Pancreas (tissue), 10 donors: ENCODE measurements at regions not wholly inside any gene's neighbourhood (a gene's known extent, or its start where the extent isn't known, plus 50 kb on each side); places are given as distances from the start of the nearest gene placed in this dataset.

ENCODE experiments used
- ATAC-seq, 4 donors: fragments of 200-7000 bp; cut with Tn5 transposase; one replicate each; pipeline versions ENCODE4 v1.8.0 to v1.9.1; 2020; ENCODE audit warnings: mild to moderate bottlenecking in 4 of 4, moderate library complexity in 4 of 4
- DNase-seq, 6 donors: peaks; one replicate each; pipeline ENCODE4 v3.0.0-alpha.2; 2020
- FAIRE-seq: peaks from 2 replicates; lab custom pipeline; 2012; peaks lifted over from hg19 to GRCh38; lab: Jason Lieb, UNC
- H3K27ac ChIP-seq, 4 donors: fragments of 200-600 bp; sonication (generic); 1 replicate in 3 of 4; 2 replicates in 1 of 4; pipeline versions ENCODE4 v1.5.0 to v1.8.0; 2020
- H3K27me3 ChIP-seq, 4 donors: fragments of 200-600 bp; one replicate each; pipeline ENCODE4 v1.8.0; 2021
- H3K36me3 ChIP-seq, 3 donors: fragments of 200-600 bp; sonication (generic) in 1 of 3; one replicate each; pipeline versions ENCODE4 v1.5.0 to v1.8.0; 2020 to 2021
- H3K4me1 ChIP-seq, 3 donors: fragments of 200-600 bp; one replicate each; pipeline ENCODE4 v1.8.0; 2021
- H3K4me3 ChIP-seq, 4 donors: fragments of 200-600 bp; sonication (generic) in 2 of 4; one replicate each; pipeline versions ENCODE4 v1.5.0 to v1.8.0; 2020 to 2021
- H3K9me3 ChIP-seq, 4 donors: fragments of 200-600 bp; one replicate each; pipeline ENCODE4 v1.8.0; 2021
- CTCF ChIP-seq, 4 donors: fragments of 200-600 bp; sonication (generic) in 3 of 4; IDR thresholded peaks; one replicate each; pipeline versions ENCODE4 v1.5.0 to v1.8.0; 2021; ENCODE audit warnings: antibody characterized with exemption in 4 of 4
- WGBS, 2 donors: extraction: QIAGEN DNeasy Blood & Tissue Kit; methylation state at CpG; one replicate each; pipeline ENCODE4 v1.1.7; 2013; 5-methylcytosine and 5-hydroxymethylcytosine counted together
- intact Hi-C, 3 donors: fragments of 100-400 bp; cut with DNase I; formaldehyde crosslinking; loops; one replicate each; pipeline versions ENCODE4 v1.11.1 to v1.14.2; 2022
- donor health status: healthy with polysubstance abuse.
- donor health status: DM: no; HTN: no; CAD: no; lungs with moderate emphysema.
- donor health status: DM: no; HTN: no; CAD: no.
- donor health status: control.
- donor health status: control.
- donor health status: Bipolar disorder and iron deficiency.
- donor health status: DM: yes; HTN: yes; CAD: no.
- donor health status: DM: no; HTN: no; CAD: no.
- donor health status: DM: no; HTN: no; CAD: no.
- donor health status: DM: yes; HTN: yes; CAD: no.

GRCh38 chr12:102763471-102763870 lies 153.6 kb downstream of the PAH start:
- Histone ChIP-seq H3K4me1 (no peaks in the 10 kb centered on the region), H3K36me3 (no peaks in the 10 kb centered on the region), H3K27me3 (no peaks in the 10 kb centered on the region), H3K27ac (no peak overlapping the region), H3K9me3 (no peaks in the 10 kb centered on the region), H3K4me3 (no peak overlapping the region)
- ATAC-seq, result no peak
- WGBS, 2 donors, result 57 to 59% methylated on average over 1 of the region's 1 CpG
- DNase-seq, result no peak
- FAIRE-seq, result no peak
- no peak for TF ChIP-seq CTCF (IDR thresholded peaks at IDR 0.05)
- intact Hi-C loops, result no loop called here

- Histone ChIP-seq H3K27me3 (no peaks in the 10 kb centered on the region), H3K9me3 (no peaks in the 10 kb centered on the region), H3K4me1 (no peaks in the 10 kb centered on the region), H3K36me3 (no peaks in the 10 kb centered on the region), H3K4me3 (no peak overlapping the region), H3K27ac (no peak overlapping the region)
- FAIRE-seq (no peak), ATAC-seq (no peak), DNase-seq (no peak)
- no peak for TF ChIP-seq CTCF (IDR thresholded peaks at IDR 0.05)
- 80 to 87% methylated on average over 4 of the region's 4 CpGs for WGBS, 2 donors
- intact Hi-C loops, result no loop called here
Measured at GRCh38 chr12:102763061-102763460, 154.0 kb downstream of the PAH start.

GRCh38 chr12:102760322-102760721 lies 156.7 kb downstream of the PAH start:
- Histone ChIP-seq H3K27me3 (no peaks in the 10 kb centered on the region), H3K4me1 (no peaks in the 10 kb centered on the region), H3K4me3 (no peak overlapping the region), H3K36me3 (no peaks in the 10 kb centered on the region), H3K27ac (no peak overlapping the region), H3K9me3 (no peaks in the 10 kb centered on the region)
- TF ChIP-seq CTCF (IDR thresholded peaks at IDR 0.05), result no peak
- no peak for FAIRE-seq
- ATAC-seq, result no peak
- intact Hi-C loops, result no loop called here
- no peak for DNase-seq
- 70% methylated on average over 2 of the region's 2 CpGs for WGBS, 2 donors

- Histone ChIP-seq H3K9me3 (no peaks in the 10 kb centered on the region), H3K4me3 (no peak overlapping the region), H3K36me3 (no peaks in the 10 kb centered on the region), H3K27me3 (no peaks in the 10 kb centered on the region), H3K4me1 (no peaks in the 10 kb centered on the region), H3K27ac (no peak overlapping the region)
- WGBS, 2 donors, result 33 to 38% methylated on average over 2 of the region's 2 CpGs
- DNase-seq (no peak), ATAC-seq (no peak), FAIRE-seq (no peak)
- no peak for TF ChIP-seq CTCF (IDR thresholded peaks at IDR 0.05)
- intact Hi-C loops, result no loop called here
Measured at GRCh38 chr12:102759466-102759865, 157.6 kb downstream of the PAH start.

GRCh38 chr12:102757882-102758226 lies 159.2 kb downstream of the PAH start:
- TF ChIP-seq CTCF (IDR thresholded peaks at IDR 0.05), result no peak
- intact Hi-C loops, result no loop called here
- no peak for ATAC-seq
- 46 to 61% methylated on average over 1 of the region's 1 CpG for WGBS, 2 donors
- no peak overlapping the region for H3K27ac ChIP-seq
- H3K36me3 ChIP-seq, result no peaks in the 10 kb centered on the region
- H3K9me3 ChIP-seq, result no peaks in the 10 kb centered on the region
- FAIRE-seq, result no peak
- H3K27me3 ChIP-seq, result no peaks in the 10 kb centered on the region
- no peak overlapping the region for H3K4me3 ChIP-seq
- H3K4me1 ChIP-seq, result no peaks in the 10 kb centered on the region
- DNase-seq, result no peak
